ENCODE measurements at regions not wholly inside any gene's neighbourhood (a gene's known extent, or its start where the extent isn't known, plus 50 kb on each side); places are given as distances from the start of the nearest gene placed in this dataset.

GRCh38 chr11:21976210-21976609 is 216.7 kb upstream of the ANO5 start:
- TF ChIP-seq ZC3H10 (CRISPR knock-in tag; IDR thresholded peaks at IDR 0.05): no peak
- TF ChIP-seq GLIS3 (CRISPR knock-in tag; IDR thresholded peaks at IDR 0.05): no peak
- TF ChIP-seq, protein P1, sequence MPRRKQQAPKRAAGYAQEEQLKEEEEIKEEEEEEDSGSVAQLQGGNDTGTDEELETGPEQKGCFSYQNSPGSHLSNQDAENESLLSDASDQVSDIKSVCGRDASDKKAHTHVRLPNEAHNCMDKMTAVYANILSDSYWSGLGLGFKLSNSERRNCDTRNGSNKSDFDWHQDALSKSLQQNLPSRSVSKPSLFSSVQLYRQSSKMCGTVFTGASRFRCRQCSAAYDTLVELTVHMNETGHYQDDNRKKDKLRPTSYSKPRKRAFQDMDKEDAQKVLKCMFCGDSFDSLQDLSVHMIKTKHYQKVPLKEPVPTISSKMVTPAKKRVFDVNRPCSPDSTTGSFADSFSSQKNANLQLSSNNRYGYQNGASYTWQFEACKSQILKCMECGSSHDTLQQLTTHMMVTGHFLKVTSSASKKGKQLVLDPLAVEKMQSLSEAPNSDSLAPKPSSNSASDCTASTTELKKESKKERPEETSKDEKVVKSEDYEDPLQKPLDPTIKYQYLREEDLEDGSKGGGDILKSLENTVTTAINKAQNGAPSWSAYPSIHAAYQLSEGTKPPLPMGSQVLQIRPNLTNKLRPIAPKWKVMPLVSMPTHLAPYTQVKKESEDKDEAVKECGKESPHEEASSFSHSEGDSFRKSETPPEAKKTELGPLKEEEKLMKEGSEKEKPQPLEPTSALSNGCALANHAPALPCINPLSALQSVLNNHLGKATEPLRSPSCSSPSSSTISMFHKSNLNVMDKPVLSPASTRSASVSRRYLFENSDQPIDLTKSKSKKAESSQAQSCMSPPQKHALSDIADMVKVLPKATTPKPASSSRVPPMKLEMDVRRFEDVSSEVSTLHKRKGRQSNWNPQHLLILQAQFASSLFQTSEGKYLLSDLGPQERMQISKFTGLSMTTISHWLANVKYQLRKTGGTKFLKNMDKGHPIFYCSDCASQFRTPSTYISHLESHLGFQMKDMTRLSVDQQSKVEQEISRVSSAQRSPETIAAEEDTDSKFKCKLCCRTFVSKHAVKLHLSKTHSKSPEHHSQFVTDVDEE (CRISPR knock-in tag; IDR thresholded peaks at IDR 0.05): no peak
- TF ChIP-seq RARB (CRISPR knock-in tag; IDR thresholded peaks at IDR 0.05): no peak
- no peak for TF ChIP-seq PPARA (CRISPR knock-in tag; IDR thresholded peaks at IDR 0.05; ENCODE audit: borderline replicate concordance)
- no peak for TF ChIP-seq ZNF70 (CRISPR knock-in tag; IDR thresholded peaks at IDR 0.05)
- no peak for TF ChIP-seq ARNTL (CRISPR knock-in tag; IDR thresholded peaks at IDR 0.05; ENCODE audit: borderline replicate concordance, low read depth)
- TF ChIP-seq PATZ1 (CRISPR knock-in tag; IDR thresholded peaks at IDR 0.05; ENCODE audit: borderline replicate concordance): no peak
- no peak for TF ChIP-seq ZNF8 (CRISPR knock-in tag; IDR thresholded peaks at IDR 0.05)
- no peak for TF ChIP-seq ESRRG (CRISPR knock-in tag; IDR thresholded peaks at IDR 0.05)
- TF ChIP-seq, protein P2, sequence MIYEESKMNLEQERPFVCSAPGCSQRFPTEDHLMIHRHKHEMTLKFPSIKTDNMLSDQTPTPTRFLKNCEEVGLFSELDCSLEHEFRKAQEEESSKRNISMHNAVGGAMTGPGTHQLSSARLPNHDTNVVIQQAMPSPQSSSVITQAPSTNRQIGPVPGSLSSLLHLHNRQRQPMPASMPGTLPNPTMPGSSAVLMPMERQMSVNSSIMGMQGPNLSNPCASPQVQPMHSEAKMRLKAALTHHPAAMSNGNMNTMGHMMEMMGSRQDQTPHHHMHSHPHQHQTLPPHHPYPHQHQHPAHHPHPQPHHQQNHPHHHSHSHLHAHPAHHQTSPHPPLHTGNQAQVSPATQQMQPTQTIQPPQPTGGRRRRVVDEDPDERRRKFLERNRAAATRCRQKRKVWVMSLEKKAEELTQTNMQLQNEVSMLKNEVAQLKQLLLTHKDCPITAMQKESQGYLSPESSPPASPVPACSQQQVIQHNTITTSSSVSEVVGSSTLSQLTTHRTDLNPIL (CRISPR knock-in tag; IDR thresholded peaks at IDR 0.05; ENCODE audit: low read depth): no peak
- TF ChIP-seq CSDC2 (CRISPR knock-in tag; IDR thresholded peaks at IDR 0.05): no peak
- no peak for TF ChIP-seq ISL1 (CRISPR knock-in tag; IDR thresholded peaks at IDR 0.05)
- no peak for ATAC-seq

DNA sequence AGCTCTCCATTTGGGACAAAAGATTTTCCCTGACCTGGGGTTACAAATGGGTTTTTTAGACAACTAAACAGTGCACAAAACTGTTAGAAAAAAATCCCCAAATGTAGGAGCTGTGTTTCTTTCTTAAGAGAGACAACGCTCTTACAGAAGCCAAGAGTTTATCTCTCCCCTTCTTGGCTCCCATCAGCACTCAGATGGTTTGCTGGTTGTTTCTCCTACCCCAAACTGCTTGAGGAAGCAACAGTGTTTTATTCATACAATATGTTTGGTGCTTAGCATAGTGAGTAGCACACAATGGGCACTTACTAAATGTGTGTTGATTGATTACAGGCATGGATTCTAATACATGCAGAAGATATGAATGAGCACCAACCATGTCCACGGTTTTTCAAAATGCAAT is 209.5 kb upstream of the ANO5 start:
- no peak for ATAC-seq
- TF ChIP-seq RARB (CRISPR knock-in tag; IDR thresholded peaks at IDR 0.05) (no peak), ZNF70 (CRISPR knock-in tag; IDR thresholded peaks at IDR 0.05) (no peak), ZC3H10 (CRISPR knock-in tag; IDR thresholded peaks at IDR 0.05) (no peak), ISL1 (CRISPR knock-in tag; IDR thresholded peaks at IDR 0.05) (no peak), SNAI2 (CRISPR knock-in tag; IDR thresholded peaks at IDR 0.05) (no peak), PPARA (CRISPR knock-in tag; IDR thresholded peaks at IDR 0.05; ENCODE audit: borderline replicate concordance) (no peak), CSDC2 (CRISPR knock-in tag; IDR thresholded peaks at IDR 0.05) (no peak), ARNTL (CRISPR knock-in tag; IDR thresholded peaks at IDR 0.05; ENCODE audit: borderline replicate concordance, low read depth) (no peak), CSRNP3 (CRISPR knock-in tag; IDR thresholded peaks at IDR 0.05) (no peak), ESRRG (CRISPR knock-in tag; IDR thresholded peaks at IDR 0.05) (no peak), PATZ1 (CRISPR knock-in tag; IDR thresholded peaks at IDR 0.05; ENCODE audit: borderline replicate concordance) (no peak), ZFP30 (CRISPR knock-in tag; IDR thresholded peaks at IDR 0.05) (no peak)
- TF ChIP-seq, protein P1 (CRISPR knock-in tag; IDR thresholded peaks at IDR 0.05): no peak

DNA sequence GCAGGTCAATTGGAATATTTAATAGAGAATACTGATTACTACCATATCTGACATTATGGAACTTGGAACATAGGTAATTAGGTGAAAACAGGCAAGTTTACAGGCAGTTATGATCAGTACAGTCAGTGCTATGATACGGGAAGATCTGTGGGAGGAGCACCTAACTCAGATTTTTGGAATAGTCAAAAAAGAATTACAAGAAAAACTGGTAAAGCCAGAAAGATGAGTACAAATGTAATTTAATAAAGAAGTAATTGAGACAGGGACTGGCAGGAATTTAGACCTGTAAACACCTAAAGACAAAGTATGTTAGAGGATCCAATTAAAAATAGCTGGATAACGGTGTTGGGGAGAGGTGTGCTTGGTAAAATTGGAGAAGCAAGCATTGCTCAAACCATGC is 206.5 kb upstream of the ANO5 start:
- ATAC-seq: no peak
- no peak for TF ChIP-seq PATZ1 (CRISPR knock-in tag; IDR thresholded peaks at IDR 0.05; ENCODE audit: borderline replicate concordance)
- TF ChIP-seq POU6F1 (CRISPR knock-in tag; IDR thresholded peaks at IDR 0.05; ENCODE audit: borderline replicate concordance, low read depth): no peak
- TF ChIP-seq OSR1 (CRISPR knock-in tag; IDR thresholded peaks at IDR 0.05): no peak
